ENCODE measurements at regions not wholly inside any gene's neighbourhood (a gene's known extent, or its start where the extent isn't known, plus 50 kb on each side); places are given as distances from the start of the nearest gene placed in this dataset.

DNA sequence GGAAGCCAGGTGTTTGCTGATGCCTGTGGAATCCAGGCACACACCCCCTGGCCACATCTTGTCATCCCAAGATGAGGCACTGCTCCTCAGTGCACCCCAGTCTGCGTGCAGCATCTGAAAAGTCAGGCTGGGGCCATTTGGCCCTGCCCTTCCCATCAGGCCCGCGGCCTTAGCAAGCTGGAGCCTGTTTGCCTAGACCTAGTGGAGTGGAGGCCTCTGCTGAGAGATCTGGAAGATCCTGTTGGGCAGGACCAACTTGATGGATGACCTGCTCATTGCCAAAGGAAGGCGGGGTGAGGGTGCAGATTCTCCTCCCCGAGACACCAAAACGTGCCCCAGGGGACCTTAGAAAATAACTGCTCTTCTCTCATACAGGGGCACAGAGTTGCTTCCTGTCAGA lies 220.2 kb downstream of the SHQ1 start:
- H4K20me1 ChIP-seq (replicated peaks in 1 of 2; ENCODE audit: control insufficient read depth in 1 of 2, insufficient read depth in 2 of 2, low read length in 2 of 2) = no peaks in the 10 kb centered on the region
- no peak overlapping the region for H4K8ac ChIP-seq (ENCODE audit: extremely low read depth, insufficient read depth, low read length)
- DNase-seq (ENCODE audit: low read depth in 1 of 2, low spot score in 2 of 2) (no peak), FAIRE-seq (no peak)
- CTCF ChIA-PET (ENCODE audit: partially characterized antibody) = interaction anchor here (1.2 kb wide), 1 partner anchor 41 kb away, joined by 3 read pairs; no protein-coding TSS in a partner anchor
- WGBS, 2 experiments (ENCODE audit: extremely low coverage in 1 of 2, insufficient coverage in 1 of 2, insufficient read length in 1 of 2, insufficient replicate concordance in 2 of 2, low coverage in 1 of 2, low lambda C conversion rate in 2 of 2, missing lambda C conversion rate in 1 of 2) = 65% methylated on average over 5 of the region's 6 CpGs; no CpG with 5 or more reads in 1 of the 2 experiments
- H3K23ac ChIP-seq (ENCODE audit: insufficient read length) = no peak overlapping the region
- H3K4me1 ChIP-seq (replicated peaks in 1 of 4; ENCODE audit: control insufficient read depth in 3 of 4, insufficient read depth in 4 of 4, low read length in 3 of 4) = peaks cover 0 to 6% (median 2%) of the 10 kb centered on the region in 4 experiments; a peak in 3 of 7 replicates
- H3K9ac ChIP-seq (replicated peaks in 1 of 4; ENCODE audit: extremely low read depth in 1 of 4, low read depth in 3 of 4, low read length in 3 of 4) = no peak overlapping the region
- H3K56ac ChIP-seq (replicated peaks; ENCODE audit: insufficient read length, low read depth, low read length) = no peak overlapping the region
- no peak overlapping the region for H2BK5ac ChIP-seq (ENCODE audit: low read depth, low read length)
- H3K14ac ChIP-seq (ENCODE audit: insufficient read length) = no peak overlapping the region
- no peaks in the 10 kb centered on the region for H3K9me3 ChIP-seq (ENCODE audit: insufficient read depth in 2 of 2, low read depth in 1 of 2, low read length in 1 of 2)
- H3K4me3 ChIP-seq (ENCODE audit: extremely low read depth in 1 of 4, insufficient read depth in 2 of 4, low read depth in 3 of 4, low read length in 4 of 4) = no peak overlapping the region
- no peak overlapping the region for H2BK15ac ChIP-seq (ENCODE audit: low read length)
- POLR2A ChIA-PET (ENCODE audit: partially characterized antibody) = no interaction called here
- H3K36me3 ChIP-seq (ENCODE audit: control insufficient read depth in 2 of 4, insufficient read depth in 4 of 4, low read length in 3 of 4) = no peaks in the 10 kb centered on the region
- no peaks in the 10 kb centered on the region for H3K79me1 ChIP-seq (ENCODE audit: low read depth, low read length)
- H2BK20ac ChIP-seq (ENCODE audit: low read length) = no peak overlapping the region
- H2BK120ac ChIP-seq (replicated peaks; ENCODE audit: low read depth, low read length) = no peak overlapping the region
- H3K27me3 ChIP-seq (replicated peaks in 1 of 4; ENCODE audit: control insufficient read depth in 3 of 4, extremely low read depth in 1 of 4, insufficient read depth in 3 of 4, low read length in 3 of 4) = no peaks in the 10 kb centered on the region
- peak overlapping the region; percentile 61 for H4K91ac ChIP-seq (replicated peaks; ENCODE audit: insufficient read length, low read length)
- no peak for TF ChIP-seq POLR2AphosphoS5 (IDR thresholded peaks at IDR 0.05; ENCODE audit: low read depth, low read length)
- no peak for TF ChIP-seq BCL11A (IDR thresholded peaks at IDR 0.05; ENCODE audit: low read depth in 2 of 2, low read length in 2 of 2)
- no peaks in the 10 kb centered on the region for H3K79me2 ChIP-seq (ENCODE audit: control insufficient read depth in 1 of 2, insufficient read depth in 2 of 2, low read length in 2 of 2)
- no peak overlapping the region for H3K4ac ChIP-seq (replicated peaks; ENCODE audit: insufficient read length, low read depth, low read length)
- 0 out of 4 replicates have a peak overlapping the region, but pooled peaks of 1 of the 2 experiments have one; percentile 7 for H3K4me2 ChIP-seq (ENCODE audit: insufficient read depth in 1 of 2, low read depth in 2 of 2, low read length in 2 of 2)
- H2BK12ac ChIP-seq (ENCODE audit: low read depth, low read length) = no peak overlapping the region
- H2AFZ ChIP-seq (ENCODE audit: low read length) = 0 out of 2 replicates have a peak overlapping the region, but pooled peaks have one; percentile 29
- no peak overlapping the region for H4K5ac ChIP-seq (ENCODE audit: insufficient read length, low read depth, low read length)
- H2AK5ac ChIP-seq (ENCODE audit: low read depth, low read length) = no peak overlapping the region
- no peaks in the 10 kb centered on the region for H3K23me2 ChIP-seq (ENCODE audit: low read depth, low read length)
- no peak overlapping the region for H3K27ac ChIP-seq (ENCODE audit: low read depth, low read length)
- no peak overlapping the region for H3K18ac ChIP-seq (ENCODE audit: extremely low read depth, low read length)

Measured in H1 (cell line).